Neuronal stem cell (in vitro differentiated cells): ENCODE measurements at regions not wholly inside any gene's neighbourhood (a gene's known extent, or its start where the extent isn't known, plus 50 kb on each side); places are given as distances from the start of the nearest gene placed in this dataset.
"Not testable (repeated sequence)": the region's sequence is repeated elsewhere in the genome, so short reads cannot be mapped to it uniquely, and the experiment has no call there.

Source experiments
- DNase-seq: peaks from one replicate; pipeline ENCODE4 v3.0.0-alpha.2; 2013; ENCODE audit warnings: low spot score
- H2AFZ ChIP-seq: one replicate; pipeline ENCODE4 v1.6.1; 2013; ENCODE audit warnings: mild to moderate bottlenecking, low read length, inconsistent platforms
- H2AK5ac ChIP-seq: 2 replicates; pipeline ENCODE4 v1.6.1; 2013; ENCODE audit warnings: low read depth, mild to moderate bottlenecking, inconsistent platforms, low read length, moderate library complexity, mixed read lengths
- H2BK120ac ChIP-seq: 2 replicates; pipeline ENCODE4 v1.6.1; 2013; ENCODE audit warnings: low read depth, mild to moderate bottlenecking, inconsistent platforms, low read length, moderate library complexity, mixed read lengths
- H2BK12ac ChIP-seq: one replicate; pipeline ENCODE4 v1.6.1; 2013; ENCODE audit warnings: low read length, inconsistent platforms
- H2BK15ac ChIP-seq: 2 replicates; pipeline ENCODE4 v1.6.1; 2013; ENCODE audit warnings: mild to moderate bottlenecking, low read length, inconsistent platforms, mixed read lengths
- H2BK5ac ChIP-seq: one replicate; pipeline ENCODE4 v1.6.1; 2013; ENCODE audit warnings: inconsistent platforms, mild to moderate bottlenecking, low read length, moderate library complexity
- H3K14ac ChIP-seq: one replicate; pipeline ENCODE4 v1.6.1; 2013; ENCODE audit warnings: low read length, inconsistent platforms
- H3K18ac ChIP-seq: 2 replicates; pipeline ENCODE4 v1.6.1; 2013; ENCODE audit warnings: low read length, inconsistent platforms
- H3K23ac ChIP-seq: 2 replicates; pipeline ENCODE4 v1.6.1; 2013; ENCODE audit warnings: low read depth, mild to moderate bottlenecking, mixed read lengths, low read length, inconsistent platforms; ENCODE audit not compliant: poor library complexity
- H3K27ac ChIP-seq: replicated peaks from 3 replicates; pipeline ENCODE4 v1.5.1; 2013; ENCODE audit warnings: low read length, inconsistent platforms
- H3K27me3 ChIP-seq, 3 experiments: 2 replicates each; pipeline ENCODE4 v1.6.1; 2013; ENCODE audit warnings: low read length in 3 of 3, mild to moderate bottlenecking in 2 of 3, inconsistent platforms in 1 of 3, low read depth in 1 of 3, mixed read lengths in 1 of 3, moderate library complexity in 1 of 3; ENCODE audit not compliant: control insufficient read depth in 3 of 3, insufficient read depth in 3 of 3
- H3K36me3 ChIP-seq, 2 donors: replicated peaks in 1 of 2; 2 replicates each; pipeline ENCODE4 v1.6.1; 2013; ENCODE audit warnings: low read length in 2 of 2; ENCODE audit not compliant: control insufficient read depth in 2 of 2, insufficient read depth in 2 of 2
- H3K4ac ChIP-seq: 2 replicates; pipeline ENCODE4 v1.6.1; 2013; ENCODE audit warnings: inconsistent platforms, mild to moderate bottlenecking, low read length, moderate library complexity
- H3K4me1 ChIP-seq, 2 donors: 1 replicate in 1 of 2; 2 replicates in 1 of 2; pipeline ENCODE4 v1.6.1; 2013; ENCODE audit warnings: low read length in 2 of 2, low read depth in 1 of 2; ENCODE audit not compliant: control insufficient read depth in 2 of 2, insufficient read depth in 1 of 2
- H3K4me2 ChIP-seq: one replicate; pipeline ENCODE4 v1.6.1; 2013; ENCODE audit warnings: mild to moderate bottlenecking, low read length, inconsistent platforms; ENCODE audit not compliant: insufficient read depth, poor library complexity, severe bottlenecking
- H3K4me3 ChIP-seq, 2 donors: 2 replicates each; pipeline ENCODE4 v1.5.1; 2013; ENCODE audit warnings: low read length in 2 of 2, mild to moderate bottlenecking in 2 of 2, inconsistent platforms in 1 of 2, moderate library complexity in 1 of 2
- H3K79me1 ChIP-seq: one replicate; pipeline ENCODE4 v1.6.1; 2013; ENCODE audit warnings: low read depth, mild to moderate bottlenecking, inconsistent platforms, low read length, moderate library complexity
- H3K9ac ChIP-seq: one replicate; pipeline ENCODE4 v1.6.1; 2013; ENCODE audit warnings: mild to moderate bottlenecking, low read depth, low read length, inconsistent platforms; ENCODE audit not compliant: poor library complexity
- H3K9me3 ChIP-seq, 2 donors: replicated peaks in 1 of 2; 2 replicates each; pipeline versions ENCODE3 to v1.6.1; 2013; ENCODE audit warnings: low read length in 2 of 2, mild to moderate bottlenecking in 2 of 2, inconsistent platforms in 1 of 2, low read depth in 1 of 2, mixed read lengths in 1 of 2, moderate library complexity in 1 of 2; ENCODE audit not compliant: control insufficient read depth in 2 of 2, insufficient read depth in 1 of 2
- H4K8ac ChIP-seq: one replicate; pipeline ENCODE4 v1.6.1; 2013; ENCODE audit warnings: low read depth, mild to moderate bottlenecking, inconsistent platforms, low read length, moderate library complexity
- H4K91ac ChIP-seq: one replicate; pipeline ENCODE4 v1.6.1; 2013; ENCODE audit warnings: low read length, low read depth, mild to moderate bottlenecking, inconsistent platforms; ENCODE audit not compliant: poor library complexity
- WGBS, 2 donors: extraction: QIAGEN DNeasy Blood & Tissue Kit; methylation state at CpG; one replicate each; pipeline ENCODE4 v1.1.7; 2013; ENCODE audit warnings: missing lambda C conversion rate in 2 of 2, mixed read lengths in 1 of 2; ENCODE audit not compliant: insufficient read length in 2 of 2, insufficient replicate concordance in 1 of 2; ENCODE audit errors: extremely low coverage in 2 of 2; 5-methylcytosine and 5-hydroxymethylcytosine counted together

- H3K36me3 ChIP-seq, H3K9me3 ChIP-seq, H3K9ac ChIP-seq, H3K4me3 ChIP-seq, H4K8ac ChIP-seq, H2BK15ac ChIP-seq, H3K23ac ChIP-seq, H4K91ac ChIP-seq, H3K27ac ChIP-seq, H3K4me1 ChIP-seq, DNase-seq, H2AK5ac ChIP-seq, H3K4me2 ChIP-seq, H2AFZ ChIP-seq, H3K18ac ChIP-seq, H3K79me1 ChIP-seq, H3K4ac ChIP-seq, H2BK5ac ChIP-seq, H2BK12ac ChIP-seq, H2BK120ac ChIP-seq, H3K27me3 ChIP-seq, H3K14ac ChIP-seq: not testable (repeated sequence)
- no CpG with 5 or more reads among the region's 10 CpGs for WGBS, 2 donors
Measured at GRCh38 chr6:86478316-86478715, 459.0 kb upstream of the HTR1E start.

GRCh38 chr6:86477500-86478148, 459.7 kb upstream of the HTR1E start:
- peak; percentile 14 for DNase-seq
- no CpG with 5 or more reads among the region's 9 CpGs for WGBS, 2 donors
- no peak overlapping the region for H4K91ac ChIP-seq
- H3K4me1 ChIP-seq, result peaks cover 0 to 3% of the 10 kb centered on the region in 2 donors
- no peak overlapping the region for H3K4ac ChIP-seq
- peak overlapping the region; percentile 21 for H2AFZ ChIP-seq
- no peak overlapping the region for H4K8ac ChIP-seq
- no peak overlapping the region for H2BK120ac ChIP-seq
- H3K4me2 ChIP-seq, result no peak overlapping the region
- H3K79me1 ChIP-seq, result no peaks in the 10 kb centered on the region
- no peak overlapping the region for H3K18ac ChIP-seq
- no peak overlapping the region for H2BK12ac ChIP-seq
- H2BK5ac ChIP-seq, result no peak overlapping the region
- no peaks in the 10 kb centered on the region for H3K36me3 ChIP-seq
- H3K27me3 ChIP-seq, result no peaks in the 10 kb centered on the region
- no peak overlapping the region for H3K9ac ChIP-seq
- H2BK15ac ChIP-seq, result no peak overlapping the region
- H3K14ac ChIP-seq, result no peak overlapping the region
- no peak overlapping the region for H3K4me3 ChIP-seq
- no peak overlapping the region for H2AK5ac ChIP-seq
- no peak overlapping the region for H3K23ac ChIP-seq
- H3K9me3 ChIP-seq, result no peaks in the 10 kb centered on the region
- H3K27ac ChIP-seq, result no peak overlapping the region

DNA sequence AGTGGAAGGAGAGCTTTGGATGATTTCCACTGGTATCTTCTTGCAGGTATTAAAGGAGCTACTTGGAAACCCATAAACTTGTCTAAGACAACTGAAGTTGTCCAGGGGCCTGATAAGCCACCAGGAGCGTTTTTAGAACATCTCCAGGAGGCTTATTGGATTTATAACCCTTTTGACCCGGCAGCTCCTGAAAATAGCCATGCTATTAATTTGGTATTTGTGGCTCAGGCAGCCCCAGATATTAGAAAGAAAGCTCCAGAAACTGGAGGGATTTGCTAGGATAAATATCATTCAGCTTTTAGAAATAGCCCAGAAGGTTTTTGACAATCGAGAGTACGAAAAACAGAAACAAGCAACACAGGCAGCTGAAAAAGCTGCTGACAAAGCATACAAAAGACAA, 461.0 kb upstream of the HTR1E start:
- no peak overlapping the region for H2BK120ac ChIP-seq
- no peak overlapping the region for H3K9ac ChIP-seq
- H2AFZ ChIP-seq, result no peak overlapping the region
- no peak overlapping the region for H2BK12ac ChIP-seq
- H2BK15ac ChIP-seq, result no peak overlapping the region
- no peak overlapping the region for H3K23ac ChIP-seq
- H4K91ac ChIP-seq, result no peak overlapping the region
- no peak overlapping the region for H3K4ac ChIP-seq
- no peak overlapping the region for H4K8ac ChIP-seq
- H3K18ac ChIP-seq, result no peak overlapping the region
- WGBS, 2 donors, result no CpG with 5 or more reads among the region's 4 CpGs
- no peak overlapping the region for H3K27ac ChIP-seq
- H3K14ac ChIP-seq, result no peak overlapping the region
- peaks cover 0 to 3% of the 10 kb centered on the region in 2 donors for H3K4me1 ChIP-seq
- no peak overlapping the region for H3K4me2 ChIP-seq
- no peak for DNase-seq
- no peak overlapping the region for H2AK5ac ChIP-seq
- no peak overlapping the region for H2BK5ac ChIP-seq
- no peaks in the 10 kb centered on the region for H3K9me3 ChIP-seq
- H3K27me3 ChIP-seq, result no peaks in the 10 kb centered on the region
- no peak overlapping the region for H3K4me3 ChIP-seq
- H3K79me1 ChIP-seq, result no peaks in the 10 kb centered on the region
- H3K36me3 ChIP-seq, result no peaks in the 10 kb centered on the region

GRCh38 chr6:86474081-86474480, 463.2 kb upstream of the HTR1E start:
- no peak overlapping the region for H3K4me3 ChIP-seq
- H3K9ac ChIP-seq, result no peak overlapping the region
- H3K18ac ChIP-seq, result no peak overlapping the region
- H3K4me1 ChIP-seq, result peaks cover 0 to 3% of the 10 kb centered on the region in 2 donors
- H2BK5ac ChIP-seq, result no peak overlapping the region
- H2AFZ ChIP-seq, result no peak overlapping the region
- H3K79me1 ChIP-seq, result no peaks in the 10 kb centered on the region
- no peak overlapping the region for H4K8ac ChIP-seq
- no peak overlapping the region for H2BK120ac ChIP-seq
- no peak overlapping the region for H3K14ac ChIP-seq
- no peaks in the 10 kb centered on the region for H3K9me3 ChIP-seq
- H3K23ac ChIP-seq, result no peak overlapping the region
- no peak overlapping the region for H2BK15ac ChIP-seq
- H3K36me3 ChIP-seq, result no peaks in the 10 kb centered on the region
- H3K27me3 ChIP-seq, result no peaks in the 10 kb centered on the region
- WGBS, 2 donors, result no CpG with 5 or more reads among the region's 9 CpGs
- no peak overlapping the region for H2BK12ac ChIP-seq
- H2AK5ac ChIP-seq, result no peak overlapping the region
- H3K4ac ChIP-seq, result no peak overlapping the region
- H3K4me2 ChIP-seq, result no peak overlapping the region
- H3K27ac ChIP-seq, result no peak overlapping the region
- H4K91ac ChIP-seq, result no peak overlapping the region
- no peak for DNase-seq
